ENCODE measurements at regions not wholly inside any gene's neighbourhood (a gene's known extent, or its start where the extent isn't known, plus 50 kb on each side); places are given as distances from the start of the nearest gene placed in this dataset.

- no peak for DNase-seq (ENCODE audit: low spot score)
Measured at GRCh38 chr15:93200081-93200836, 111.2 kb upstream of the RGMA start.

- no peak for DNase-seq (ENCODE audit: low spot score)
Measured at GRCh38 chr15:93196135-93196670, 107.2 kb upstream of the RGMA start.

- no peak for DNase-seq (ENCODE audit: low spot score)
Measured at GRCh38 chr15:93195109-93195508, 106.1 kb upstream of the RGMA start.

DNA sequence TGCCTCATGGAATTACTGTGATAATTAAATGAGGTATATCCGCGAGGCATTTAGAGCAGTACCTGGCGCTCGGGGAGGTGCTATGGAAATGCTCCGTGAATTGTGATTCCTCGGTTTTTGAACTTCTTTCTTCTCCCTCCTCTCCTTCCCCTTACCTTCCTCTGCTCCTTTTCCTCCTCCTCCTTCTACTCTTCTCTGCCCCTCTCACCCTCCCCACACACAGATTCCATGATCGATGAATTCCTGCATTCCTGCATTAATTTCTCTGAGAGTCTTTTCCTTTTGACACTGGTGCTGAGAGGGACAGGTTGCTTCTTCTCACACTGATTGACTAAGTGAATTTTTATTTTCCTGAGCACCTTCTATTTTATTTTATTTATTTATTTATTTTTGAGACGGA lies 101.2 kb upstream of the RGMA start:
- no peak for DNase-seq (ENCODE audit: low spot score)

DNA sequence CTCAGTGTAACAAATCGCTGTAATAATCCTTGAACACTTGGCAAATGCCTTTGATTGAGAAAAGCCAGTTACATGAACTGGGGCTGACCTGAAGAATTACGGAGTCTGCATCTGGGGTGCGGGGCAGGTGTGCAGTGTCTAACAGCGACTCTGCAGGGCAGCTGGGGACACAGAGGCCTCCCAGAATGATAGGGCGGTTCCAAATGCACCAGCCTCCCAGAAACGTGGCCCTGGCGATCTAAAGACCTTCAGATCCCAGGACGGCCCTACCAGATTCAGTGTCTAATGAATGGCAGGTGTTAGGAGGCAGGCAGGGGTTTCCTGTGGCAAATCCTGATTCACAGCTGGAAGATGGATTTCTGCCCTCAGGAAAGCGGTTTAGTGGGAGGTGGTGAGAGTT lies 100.5 kb upstream of the RGMA start:
- DNase-seq (ENCODE audit: low spot score), result no peak

DNA sequence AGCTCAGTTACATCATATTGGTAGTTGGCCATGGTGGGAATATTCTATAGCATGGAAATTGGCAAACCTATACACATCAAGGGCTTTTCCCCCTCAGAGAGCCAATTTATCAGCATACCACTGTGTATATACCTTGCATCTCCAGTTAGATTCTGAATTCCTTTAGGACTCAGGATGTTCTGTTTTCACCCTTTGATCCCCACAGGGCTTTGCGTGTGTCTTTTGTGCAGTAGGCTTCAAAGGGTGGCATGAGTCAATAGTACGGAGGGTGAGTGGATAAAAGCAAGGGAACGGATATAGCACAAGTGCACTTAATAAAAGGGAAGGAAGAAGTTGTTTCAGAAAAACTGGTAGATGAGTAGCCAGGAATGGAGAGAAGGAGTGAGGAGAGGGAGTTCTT lies 99.2 kb upstream of the RGMA start:
- no peak for DNase-seq (ENCODE audit: low spot score)

- no peak for DNase-seq (ENCODE audit: low spot score)
Measured at GRCh38 chr15:93185796-93186195, 96.8 kb upstream of the RGMA start.

- no peak for DNase-seq (ENCODE audit: low spot score)
Measured at GRCh38 chr15:93182703-93183205, 93.7 kb upstream of the RGMA start.

- no peak for DNase-seq (ENCODE audit: low spot score)
Measured at GRCh38 chr15:93180656-93181055, 91.6 kb upstream of the RGMA start.

DNA sequence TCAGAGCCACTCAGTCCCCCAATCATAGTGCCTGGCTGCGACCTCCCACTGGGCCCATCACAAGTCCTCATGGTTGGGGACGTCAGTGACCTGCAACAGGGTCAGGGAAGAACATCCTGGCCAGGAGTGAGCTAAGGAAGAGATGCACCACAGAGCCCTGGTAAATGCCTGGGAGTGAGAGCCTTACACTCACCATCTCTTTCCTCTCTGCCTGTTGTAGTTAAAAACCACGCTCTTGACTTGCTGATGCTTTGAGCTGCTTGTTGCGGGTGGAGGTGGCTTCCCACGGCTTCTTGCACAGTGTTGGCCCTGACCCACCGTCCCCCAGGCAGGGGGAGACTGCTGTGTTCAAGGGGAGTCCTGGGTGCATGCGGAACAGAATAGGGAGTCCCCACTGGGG lies 91.1 kb upstream of the RGMA start:
- DNase-seq (ENCODE audit: low spot score), result no peak

GRCh38 chr15:93179700-93180102 lies 90.7 kb upstream of the RGMA start:
- no peak for DNase-seq (ENCODE audit: low spot score)

DNA sequence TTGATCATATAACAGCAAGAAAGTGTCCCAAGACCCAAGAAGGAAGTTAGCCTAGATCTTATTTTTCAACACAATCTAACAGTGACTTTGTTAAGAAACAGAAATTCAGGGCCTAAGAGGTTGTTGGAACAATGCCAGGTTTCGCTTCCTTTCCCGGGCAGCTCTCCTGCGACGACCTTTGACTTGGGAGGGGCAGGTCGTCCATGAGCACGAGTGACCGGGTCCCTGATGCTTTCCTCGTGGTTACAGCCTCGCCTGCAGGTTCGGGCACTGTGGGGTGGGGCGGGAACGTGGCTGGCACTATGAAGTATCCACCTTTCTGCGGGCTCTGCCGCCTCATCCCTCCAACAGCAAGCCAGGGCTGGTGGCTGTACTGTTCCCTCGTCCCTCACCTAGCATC lies 90.1 kb upstream of the RGMA start:
- no peak for DNase-seq (ENCODE audit: low spot score)

- DNase-seq (ENCODE audit: low spot score), result no peak
Measured at GRCh38 chr15:93178371-93178770, 89.4 kb upstream of the RGMA start.

DNA sequence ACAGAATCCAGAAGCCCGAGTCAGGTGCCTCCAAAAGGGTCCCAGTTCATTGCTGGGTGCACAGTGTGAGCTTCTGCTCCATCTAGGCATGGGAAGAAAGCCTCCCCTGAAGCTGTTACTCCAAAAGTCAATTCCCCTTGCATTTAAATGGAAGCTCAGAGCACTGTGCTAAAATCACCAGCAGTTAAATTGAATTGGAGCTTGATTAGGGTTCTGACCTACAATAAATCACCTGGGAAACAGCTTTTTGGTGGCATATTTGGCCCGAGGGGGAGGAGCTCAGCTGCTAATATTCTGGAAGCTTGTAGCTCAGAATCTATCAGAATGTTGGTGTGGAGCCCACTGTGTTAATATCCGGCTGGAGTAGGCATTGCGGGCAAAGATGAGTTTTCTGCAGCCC lies 87.1 kb upstream of the RGMA start:
- DNase-seq (ENCODE audit: low spot score), result no peak

DNA sequence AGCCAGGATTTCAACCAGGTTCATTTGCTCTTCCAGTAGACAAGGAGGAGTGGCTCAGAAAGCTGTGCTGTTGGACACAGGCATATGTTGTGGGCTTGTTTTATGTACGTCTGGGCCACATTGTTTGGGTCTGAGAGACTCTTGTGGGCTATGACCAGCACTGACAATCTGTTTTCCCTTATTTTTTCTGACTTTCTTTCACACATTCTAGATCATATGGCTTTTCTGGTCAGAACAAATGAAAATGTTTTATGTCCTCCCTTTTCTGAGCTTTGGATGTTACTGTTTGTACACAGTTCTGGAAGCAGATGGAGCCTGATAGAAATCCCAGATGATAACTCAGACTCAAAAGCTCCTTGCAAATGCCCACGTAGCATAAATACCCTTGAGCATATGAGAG lies 85.8 kb upstream of the RGMA start:
- DNase-seq (ENCODE audit: low spot score), result no peak

GRCh38 chr15:93173369-93173768 lies 84.4 kb upstream of the RGMA start:
- DNase-seq (ENCODE audit: low spot score), result no peak

GRCh38 chr15:93171476-93171875 lies 82.5 kb upstream of the RGMA start:
- no peak for DNase-seq (ENCODE audit: low spot score)

- DNase-seq (ENCODE audit: low spot score), result no peak
Measured at GRCh38 chr15:93170329-93170728, 81.3 kb upstream of the RGMA start.

GRCh38 chr15:93168910-93169309 lies 79.9 kb upstream of the RGMA start:
- DNase-seq (ENCODE audit: low spot score), result no peak

DNA sequence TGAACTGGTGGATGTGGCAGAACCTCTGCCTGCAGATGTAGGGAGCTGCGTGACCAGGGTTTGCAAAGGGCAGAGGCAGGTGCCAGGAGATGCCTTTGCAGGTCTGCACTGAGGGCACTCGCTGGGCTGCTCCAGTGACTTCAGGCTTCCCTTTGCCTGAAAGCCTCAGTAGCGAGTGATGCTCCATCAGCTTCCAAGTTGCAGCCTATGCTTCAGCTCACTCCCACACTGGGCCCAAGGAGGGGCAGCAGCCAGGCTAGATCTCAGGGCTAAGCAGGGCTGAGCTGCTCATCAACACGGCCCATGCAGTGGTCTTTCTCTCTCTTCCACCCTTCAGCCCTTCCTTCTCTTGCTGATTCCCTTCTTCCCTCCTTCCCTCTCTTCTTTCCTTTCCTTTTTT lies 78.3 kb upstream of the RGMA start:
- DNase-seq (ENCODE audit: low spot score), result no peak

DNA sequence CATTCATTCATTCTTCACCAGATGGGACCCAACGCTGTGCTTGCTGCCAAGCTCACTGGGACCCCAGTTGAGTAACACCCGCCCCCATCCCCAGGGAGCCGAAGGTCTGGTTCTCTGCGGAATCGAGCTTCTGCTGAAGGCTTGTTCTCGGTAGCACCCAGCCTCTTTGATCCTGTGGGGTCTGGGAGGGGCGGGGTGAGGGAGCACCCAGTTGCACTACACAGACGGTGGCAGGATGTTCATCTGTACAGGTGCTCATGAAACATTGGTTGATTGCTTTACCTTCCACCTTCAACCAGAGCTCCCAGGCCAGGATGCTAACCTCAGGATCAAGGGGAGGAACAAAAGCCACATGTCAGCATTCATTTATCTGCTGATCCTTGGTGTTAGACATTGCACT lies 77.7 kb upstream of the RGMA start:
- DNase-seq (ENCODE audit: low spot score), result no peak

- no peak for DNase-seq (ENCODE audit: low spot score)
Measured at GRCh38 chr15:93165734-93166470, 76.9 kb upstream of the RGMA start.

GRCh38 chr15:93164409-93164808 lies 75.4 kb upstream of the RGMA start:
- DNase-seq (ENCODE audit: low spot score), result no peak

Data from AG08396 (cell line).